GM13976 (cell line): ENCODE measurements at regions not wholly inside any gene's neighbourhood (a gene's known extent, or its start where the extent isn't known, plus 50 kb on each side); places are given as distances from the start of the nearest gene placed in this dataset.

ENCODE experiments used
- DNase-seq: peaks from one replicate; pipeline ENCODE4 v3.0.0; 2012; ENCODE audit warnings: low spot score
- in situ Hi-C: fragments of 300-500 bp; cut with MboI; formaldehyde crosslinking; loops from one replicate; pipeline ENCODE4 v1.12.0; 2022; ENCODE audit warnings: low sequenced_read_pairs, mixed read lengths, inconsistent platforms; ENCODE audit not compliant: unreplicated experiment
- TF ChIP-seq, protein P1 (sequence below): IDR thresholded peaks from 2 replicates; pipeline ENCODE4 v1.5.1; 2012; ENCODE audit warnings: borderline replicate concordance, mild to moderate bottlenecking; ENCODE audit not compliant: insufficient read depth; ENCODE audit errors: extremely low read depth, missing control alignments, control extremely low read depth

DNA sequence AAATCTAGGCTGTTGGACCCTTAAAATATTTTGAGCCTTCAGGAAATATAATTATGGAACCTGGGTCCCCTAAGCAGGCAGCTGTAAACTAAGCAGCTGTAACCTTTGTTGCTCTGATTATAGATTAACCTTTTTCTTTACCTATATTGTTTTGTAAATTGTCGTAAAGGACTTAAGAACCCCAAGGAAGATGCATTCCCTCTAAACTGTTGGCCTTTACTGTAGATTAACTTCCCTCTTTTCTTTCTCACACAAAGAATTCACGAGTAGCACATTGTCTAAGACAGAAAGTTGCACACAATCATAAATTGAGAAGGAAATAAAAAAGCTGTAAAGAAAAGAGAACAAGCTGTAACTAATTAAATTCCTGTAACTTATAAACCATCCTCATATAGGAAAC is 877.3 kb downstream of the ROBO2 start:
- TF ChIP-seq, protein P1, sequence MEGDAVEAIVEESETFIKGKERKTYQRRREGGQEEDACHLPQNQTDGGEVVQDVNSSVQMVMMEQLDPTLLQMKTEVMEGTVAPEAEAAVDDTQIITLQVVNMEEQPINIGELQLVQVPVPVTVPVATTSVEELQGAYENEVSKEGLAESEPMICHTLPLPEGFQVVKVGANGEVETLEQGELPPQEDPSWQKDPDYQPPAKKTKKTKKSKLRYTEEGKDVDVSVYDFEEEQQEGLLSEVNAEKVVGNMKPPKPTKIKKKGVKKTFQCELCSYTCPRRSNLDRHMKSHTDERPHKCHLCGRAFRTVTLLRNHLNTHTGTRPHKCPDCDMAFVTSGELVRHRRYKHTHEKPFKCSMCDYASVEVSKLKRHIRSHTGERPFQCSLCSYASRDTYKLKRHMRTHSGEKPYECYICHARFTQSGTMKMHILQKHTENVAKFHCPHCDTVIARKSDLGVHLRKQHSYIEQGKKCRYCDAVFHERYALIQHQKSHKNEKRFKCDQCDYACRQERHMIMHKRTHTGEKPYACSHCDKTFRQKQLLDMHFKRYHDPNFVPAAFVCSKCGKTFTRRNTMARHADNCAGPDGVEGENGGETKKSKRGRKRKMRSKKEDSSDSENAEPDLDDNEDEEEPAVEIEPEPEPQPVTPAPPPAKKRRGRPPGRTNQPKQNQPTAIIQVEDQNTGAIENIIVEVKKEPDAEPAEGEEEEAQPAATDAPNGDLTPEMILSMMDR, result no peak
- DNase-seq, result no peak
- in situ Hi-C loops, result no loop called here

GRCh38 chr3:77919244-77919643 is 879.3 kb downstream of the ROBO2 start:
- TF ChIP-seq, protein P1, result no peak
- DNase-seq, result no peak
- in situ Hi-C loops, result no loop called here

DNA sequence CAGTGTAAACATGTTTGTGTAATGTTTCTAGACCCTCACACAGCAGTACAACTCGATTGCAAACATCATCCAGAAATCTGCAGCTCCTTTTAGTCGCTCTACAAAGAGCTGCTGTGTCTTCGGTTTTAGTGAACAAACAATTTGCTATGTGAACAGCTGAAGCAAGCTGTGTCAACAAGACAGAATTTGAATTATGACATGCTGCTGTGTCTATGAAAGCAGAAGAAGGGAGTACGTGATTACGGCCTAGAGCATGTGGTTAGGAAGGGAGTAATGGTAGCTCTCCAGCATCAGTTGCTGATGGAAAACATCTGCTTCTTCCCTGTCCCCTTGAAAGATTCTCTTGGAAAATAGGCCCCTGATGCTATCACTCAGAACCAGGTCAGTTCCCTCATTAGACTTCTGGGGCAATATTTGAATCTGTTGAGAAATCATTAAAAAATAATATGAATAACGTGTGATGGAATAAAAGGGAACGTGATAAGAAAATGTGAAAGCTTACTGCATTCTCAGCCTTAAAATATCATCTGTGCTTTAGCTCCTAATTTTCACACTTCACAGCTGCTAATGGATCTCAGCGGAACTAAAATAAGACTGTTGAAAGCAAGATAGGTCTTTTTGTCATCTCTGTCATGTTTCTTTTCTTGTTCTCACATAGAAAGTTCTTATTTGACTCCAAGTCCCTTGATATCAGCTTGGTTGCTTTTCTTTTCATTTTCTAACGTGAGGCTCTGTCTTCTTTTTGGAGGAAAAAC is 891.5 kb downstream of the ROBO2 start:
- in situ Hi-C loops, result no loop called here
- TF ChIP-seq, protein P1, result no peak
- no peak for DNase-seq

DNA sequence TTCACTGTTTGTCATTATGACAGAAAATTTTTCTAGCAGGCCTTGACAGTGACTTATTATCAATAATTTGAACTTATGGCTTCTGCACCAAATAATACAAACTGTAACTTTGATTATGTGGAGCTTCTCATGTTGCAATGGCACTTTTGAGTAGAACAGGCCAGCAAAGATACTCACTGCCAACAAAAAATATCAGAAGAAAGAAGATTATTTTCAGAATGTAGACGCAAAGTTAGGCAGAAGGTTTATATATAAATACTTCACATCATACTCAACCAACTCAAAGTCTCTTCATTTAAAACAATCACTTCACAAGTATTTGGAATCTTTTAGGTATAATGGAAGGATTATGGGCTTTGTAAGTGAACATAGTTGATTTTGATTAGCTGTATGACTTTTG is 893.0 kb downstream of the ROBO2 start:
- in situ Hi-C loops, result no loop called here
- TF ChIP-seq, protein P1, result no peak

GRCh38 chr3:77933926-77934325 is 894.0 kb downstream of the ROBO2 start:
- DNase-seq, result no peak
- in situ Hi-C loops, result no loop called here
- TF ChIP-seq, protein P1, result no peak

More for the DNA sequence above, 893.0 kb downstream of the ROBO2 start:
- DNase-seq, result no peak

GRCh38 chr3:77935418-77935817 is 895.5 kb downstream of the ROBO2 start:
- TF ChIP-seq, protein P1, result no peak
- DNase-seq, result no peak
- in situ Hi-C loops, result no loop called here
